Uterus (tissue), 2 donors: ENCODE measurements at regions not wholly inside any gene's neighbourhood (a gene's known extent, or its start where the extent isn't known, plus 50 kb on each side); places are given as distances from the start of the nearest gene placed in this dataset.

Source experiments
- CTCF ChIP-seq, 4 experiments: fragments of 200-600 bp in 2 of 4; fragments of 450-650 bp in 2 of 4; sonication (generic) in 2 of 4; IDR thresholded peaks; one replicate each; pipeline ENCODE4 v1.5.1; 2016 to 2019; ENCODE audit warnings: antibody characterized with exemption in 4 of 4, mild to moderate bottlenecking in 2 of 4, moderate library complexity in 1 of 4
- POLR2A ChIP-seq, 2 donors: fragments of 450-650 bp; IDR thresholded peaks; one replicate each; pipeline ENCODE4 v1.6.1; 2016; ENCODE audit warnings: antibody characterized with exemption in 2 of 2, mild to moderate bottlenecking in 1 of 2, moderate library complexity in 1 of 2

GRCh38 chr5:53424686-53425615, 55.5 kb upstream of the FST start:
- TF ChIP-seq CTCF (IDR thresholded peaks at IDR 0.05): no peak
- no peak for TF ChIP-seq POLR2A (IDR thresholded peaks at IDR 0.05)
